HCT116 (cell line): ENCODE measurements at regions not wholly inside any gene's neighbourhood (a gene's known extent, or its start where the extent isn't known, plus 50 kb on each side); places are given as distances from the start of the nearest gene placed in this dataset.

Experiments
- ATF3 ChIP-seq: IDR thresholded peaks from 2 replicates; pipeline ENCODE4 v1.6.1; 2012
- CTCF ChIP-seq, 3 experiments: fragments of 200-600 bp in 1 of 3; sonication (generic) in 1 of 3; IDR thresholded peaks in 2 of 3; conservative IDR thresholded peaks in 1 of 3; 2 replicates each; pipeline ENCODE4 v1.5.1; 2012 to 2017; ENCODE audit warnings: low read depth in 2 of 3, low read length in 2 of 3, antibody characterized with exemption in 1 of 3, borderline replicate concordance in 1 of 3, control low read depth in 1 of 3, mild to moderate bottlenecking in 1 of 3, mixed read lengths in 1 of 3, mixed run types in 1 of 3, moderate library complexity in 1 of 3; ENCODE audit not compliant: insufficient read depth in 1 of 3
- EGR1 ChIP-seq: IDR thresholded peaks from 2 replicates; pipeline ENCODE4 v1.6.1; 2012; ENCODE audit warnings: low read depth
- ELF1 ChIP-seq: IDR thresholded peaks from 2 replicates; pipeline ENCODE4 v1.6.1; 2012; ENCODE audit warnings: low read depth, borderline replicate concordance
- EZH2 ChIP-seq: fragments of 200-600 bp; sonication (generic); IDR thresholded peaks from 2 replicates; pipeline ENCODE4 v1.6.1; 2017; ENCODE audit warnings: antibody characterized with exemption, mixed run types
- EZH2phosphoT487 ChIP-seq: fragments of 200-600 bp; IDR thresholded peaks from 2 replicates; pipeline ENCODE4 v1.6.1; 2018; ENCODE audit warnings: antibody characterized with exemption, borderline replicate concordance
- MAX ChIP-seq: IDR thresholded peaks from 2 replicates; pipeline ENCODE4 v1.6.1; 2012
- POLR2A ChIP-seq: IDR thresholded peaks from 2 replicates; pipeline ENCODE4 v1.7.0; 2011; ENCODE audit warnings: borderline replicate concordance; ENCODE audit not compliant: insufficient read depth, insufficient read length; ENCODE audit errors: extremely low read depth
- POLR2AphosphoS5 ChIP-seq: IDR thresholded peaks from 2 replicates; pipeline ENCODE4 v1.6.1; 2011; ENCODE audit warnings: mild to moderate bottlenecking, low read depth, low read length, moderate library complexity
- REST ChIP-seq: IDR thresholded peaks from 2 replicates; pipeline ENCODE4 v1.6.1; 2012; ENCODE audit warnings: low read depth
- SP1 ChIP-seq: IDR thresholded peaks from 2 replicates; pipeline ENCODE4 v1.6.1; 2012; ENCODE audit warnings: low read depth
- ZBTB33 ChIP-seq: IDR thresholded peaks from 2 replicates; pipeline ENCODE4 v1.6.1; 2011; ENCODE audit warnings: mild to moderate bottlenecking, low read length, moderate library complexity; ENCODE audit not compliant: insufficient replicate concordance; ENCODE audit errors: extremely low read depth
- ZFX ChIP-seq: fragments of 450-650 bp; IDR thresholded peaks from 2 replicates; pipeline ENCODE4 v1.6.1; 2017

GRCh38 chr2:187264612-187265011, 183.4 kb downstream of the CALCRL start:
- TF ChIP-seq POLR2A, result no peak
- no peak for TF ChIP-seq SP1
- TF ChIP-seq CTCF (IDR thresholded peaks at IDR 0.05 in 2 of 3, conservative IDR thresholded peaks at IDR 0.05 in 1 of 3; ENCODE audit: borderline replicate concordance in 1 of 3, insufficient read depth in 1 of 3, low read depth in 2 of 3, low read length in 2 of 3), result no peak
- no peak for TF ChIP-seq ZFX
- TF ChIP-seq ZBTB33, result no peak
- TF ChIP-seq EZH2, result no peak
- TF ChIP-seq REST, result no peak
- TF ChIP-seq ELF1, result no peak
- TF ChIP-seq POLR2AphosphoS5, result no peak
- TF ChIP-seq EZH2phosphoT487, result no peak
- no peak for TF ChIP-seq MAX
- TF ChIP-seq EGR1, result no peak
- TF ChIP-seq ATF3, result no peak
